Daoy (cell line): ENCODE measurements at regions not wholly inside any gene's neighbourhood (a gene's known extent, or its start where the extent isn't known, plus 50 kb on each side); places are given as distances from the start of the nearest gene placed in this dataset.
"Not testable (repeated sequence)": the region's sequence is repeated elsewhere in the genome, so short reads cannot be mapped to it uniquely, and the experiment has no call there.

ENCODE experiments used
- DNase-seq: peaks from one replicate; pipeline ENCODE4 v3.0.0-alpha.2; 2015; ENCODE audit warnings: low read depth

DNA sequence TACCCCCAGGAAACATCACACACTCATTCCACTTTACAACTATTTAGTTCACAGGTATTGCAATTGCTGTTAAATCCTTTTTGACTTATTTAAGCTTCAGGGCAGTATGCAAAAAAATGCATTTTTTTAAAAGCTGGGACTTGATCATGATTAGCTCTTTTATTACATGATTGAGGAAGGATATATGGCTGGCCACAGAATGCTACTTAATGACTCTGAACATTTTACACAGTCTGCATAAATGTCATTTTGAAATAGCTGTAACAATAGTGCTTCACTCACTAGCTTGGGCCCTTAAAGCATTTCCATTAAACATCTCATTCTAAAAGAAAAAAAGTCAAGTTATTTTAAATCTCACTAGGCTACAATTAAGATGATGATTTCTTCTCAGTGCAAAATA lies 429.7 kb downstream of the FRK start:
- DNase-seq, result no peak

DNA sequence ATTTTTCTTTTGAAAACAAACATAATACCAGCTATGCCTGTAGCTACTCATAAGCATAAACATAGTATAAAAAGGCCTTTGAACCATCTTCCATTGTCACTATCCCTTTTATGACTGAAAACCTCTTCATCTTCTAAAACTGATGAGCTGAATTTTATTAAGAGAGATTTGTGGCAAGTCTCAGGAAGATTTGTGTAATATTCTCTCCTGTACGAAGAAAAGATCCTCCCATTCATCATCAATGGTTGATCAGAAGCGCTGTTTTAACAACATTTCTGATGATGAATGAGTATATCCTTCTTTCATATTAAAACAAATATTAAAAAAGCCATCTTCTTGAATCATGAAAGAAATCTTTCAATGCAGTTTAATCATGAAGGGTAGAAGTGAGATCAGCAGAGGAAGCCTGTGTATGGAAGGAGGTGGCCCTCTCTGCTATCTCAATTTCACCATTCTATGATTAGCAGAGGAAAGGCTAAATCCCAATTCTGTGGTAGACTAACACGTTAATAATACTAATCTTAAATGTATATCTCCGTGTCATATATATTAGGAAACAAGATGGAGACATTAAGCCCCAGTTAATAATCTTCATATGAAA lies 430.2 kb downstream of the FRK start:
- no peak for DNase-seq

DNA sequence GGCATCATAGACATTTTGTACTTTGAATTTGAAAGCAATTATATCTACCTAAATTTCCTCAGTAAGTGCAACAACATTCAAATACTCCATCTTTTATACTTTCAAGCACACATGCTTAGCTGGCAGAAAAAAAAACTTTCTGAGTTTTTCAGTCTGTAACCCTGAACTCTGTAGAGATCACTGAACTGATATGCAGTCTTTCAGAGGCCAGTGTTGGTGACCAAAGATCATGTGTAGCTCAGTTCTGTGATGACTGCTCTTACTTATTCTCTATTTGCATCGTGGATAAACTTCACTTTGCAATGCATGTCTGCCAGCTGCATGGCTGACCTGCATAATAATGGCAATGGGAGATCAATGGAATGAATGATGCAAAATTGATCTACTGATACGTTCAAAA lies 431.3 kb downstream of the FRK start:
- DNase-seq, result no peak

DNA sequence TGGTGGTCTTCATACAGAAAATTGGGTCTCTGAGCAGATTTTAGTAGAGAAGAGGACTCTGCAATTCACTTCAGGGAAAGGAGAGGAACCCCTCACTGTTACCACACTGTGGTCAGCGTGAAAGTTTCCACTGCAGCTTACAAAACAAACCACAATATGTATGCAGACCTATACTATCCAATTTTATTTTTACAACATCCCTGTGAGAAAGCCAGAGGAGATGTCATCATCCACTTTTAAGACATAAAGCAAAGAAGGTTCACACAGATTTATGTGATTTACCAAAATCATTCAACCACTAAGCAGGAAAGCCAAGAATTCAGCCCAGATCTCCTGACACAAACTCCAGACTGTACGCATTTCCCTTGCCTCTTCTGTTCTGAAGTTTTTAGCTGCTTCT lies 442.4 kb downstream of the FRK start:
- no peak for DNase-seq

DNA sequence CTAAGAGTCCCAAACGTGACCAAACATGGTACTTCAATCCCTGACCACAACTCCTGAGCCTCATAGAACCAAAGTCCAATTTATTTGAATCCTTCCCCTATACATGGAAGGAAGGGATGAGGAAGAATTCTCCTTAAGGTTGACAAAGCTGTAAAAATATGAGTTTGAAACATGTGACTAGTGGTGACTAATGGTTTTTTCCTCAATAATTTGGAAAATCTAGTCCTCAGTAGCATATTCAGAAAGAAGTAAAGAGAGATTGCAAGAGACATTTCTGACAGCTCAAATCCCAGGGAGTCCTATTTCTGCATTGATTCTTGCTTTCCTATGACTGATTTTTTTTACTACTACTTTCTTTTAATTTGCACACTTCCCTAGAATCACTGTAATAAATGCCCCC lies 443.7 kb downstream of the FRK start:
- DNase-seq, result no peak

DNA sequence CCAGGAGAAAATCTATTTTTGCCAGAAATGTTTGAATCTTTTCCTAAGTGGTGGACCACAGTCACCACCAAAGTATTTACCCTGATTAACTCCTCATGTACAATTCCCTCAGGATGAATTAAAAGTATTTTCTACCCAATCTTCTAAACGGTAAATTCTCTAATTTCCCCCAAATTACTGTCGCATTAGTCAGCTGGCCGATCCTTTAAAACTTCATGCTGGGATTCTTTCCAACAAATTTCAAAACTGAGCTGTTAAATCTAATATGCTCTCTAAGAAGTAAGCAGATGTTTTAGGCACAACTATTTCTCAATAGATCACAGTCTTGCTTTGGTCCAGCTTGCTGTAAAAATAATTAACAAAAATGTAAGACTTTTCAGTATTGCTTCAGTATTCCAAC lies 447.2 kb downstream of the FRK start:
- no peak for DNase-seq

DNA sequence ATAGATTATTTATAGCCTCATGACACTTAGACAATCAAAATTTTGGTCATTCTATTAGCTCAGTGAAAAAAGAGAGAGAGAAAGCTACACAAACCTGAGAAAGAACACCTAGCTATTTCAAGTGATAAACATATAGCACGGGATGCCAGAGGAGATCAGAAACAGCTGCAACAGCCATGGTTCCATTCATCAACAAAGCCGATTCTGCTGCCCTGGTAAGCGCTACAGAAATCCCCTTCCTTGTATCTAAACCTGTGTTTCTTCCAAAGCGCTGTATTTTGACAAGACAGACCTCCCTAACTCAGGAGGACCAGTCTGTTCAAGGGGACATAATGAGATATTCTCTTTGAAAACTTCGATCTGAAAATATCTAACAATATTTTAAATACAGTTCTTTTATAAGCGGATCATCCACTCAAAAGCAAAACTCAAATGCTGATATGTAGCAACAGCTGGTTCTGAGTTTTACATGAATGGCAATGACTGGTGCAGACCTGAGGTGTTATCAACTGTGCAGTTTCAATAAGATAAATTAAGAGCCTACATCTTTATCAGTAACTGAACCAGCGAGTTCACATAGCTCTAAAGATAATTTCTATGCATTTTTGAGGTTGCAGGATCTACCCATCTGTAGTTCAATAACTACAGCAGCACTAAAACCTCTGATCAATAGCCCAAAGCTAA lies 447.8 kb downstream of the FRK start:
- no peak for DNase-seq

DNA sequence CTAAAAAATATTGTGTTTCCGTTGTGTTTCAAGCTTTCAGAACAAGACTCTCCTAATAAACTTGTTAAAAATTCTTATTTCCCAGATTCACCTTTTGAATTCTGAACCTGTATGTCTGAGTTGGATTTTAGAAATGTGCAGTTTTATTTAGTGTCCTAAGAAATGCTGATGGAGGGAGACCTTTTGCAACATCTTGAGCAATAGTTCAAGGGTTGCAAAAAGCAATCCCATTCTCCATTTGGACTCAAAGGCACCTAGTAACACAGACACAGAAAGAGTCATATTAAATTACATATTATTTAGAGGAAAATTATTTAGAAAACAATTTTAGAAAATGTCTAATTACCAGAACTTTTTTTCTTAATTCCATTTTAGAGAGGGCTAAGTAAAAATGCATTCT lies 448.5 kb downstream of the FRK start:
- DNase-seq, result no peak

DNA sequence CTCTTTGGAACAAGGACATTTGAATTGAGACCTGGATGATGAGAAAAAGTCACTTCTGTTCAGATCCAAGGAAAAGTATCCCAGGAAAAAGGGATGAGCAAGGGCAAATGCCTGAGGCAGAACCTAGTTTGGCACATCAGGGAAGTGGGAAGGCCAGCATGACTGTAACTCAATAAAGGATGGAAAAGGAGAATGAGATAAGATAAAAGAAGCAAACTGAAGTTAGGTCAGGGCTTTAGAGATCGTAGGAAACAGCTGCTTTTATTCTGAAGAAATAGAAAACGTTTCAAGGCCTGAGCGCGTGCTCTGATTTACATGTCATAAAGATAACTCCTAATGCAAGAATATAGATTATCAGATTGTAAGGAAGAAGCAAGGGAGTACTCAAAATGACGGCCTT lies 450.0 kb downstream of the FRK start:
- no peak for DNase-seq

DNA sequence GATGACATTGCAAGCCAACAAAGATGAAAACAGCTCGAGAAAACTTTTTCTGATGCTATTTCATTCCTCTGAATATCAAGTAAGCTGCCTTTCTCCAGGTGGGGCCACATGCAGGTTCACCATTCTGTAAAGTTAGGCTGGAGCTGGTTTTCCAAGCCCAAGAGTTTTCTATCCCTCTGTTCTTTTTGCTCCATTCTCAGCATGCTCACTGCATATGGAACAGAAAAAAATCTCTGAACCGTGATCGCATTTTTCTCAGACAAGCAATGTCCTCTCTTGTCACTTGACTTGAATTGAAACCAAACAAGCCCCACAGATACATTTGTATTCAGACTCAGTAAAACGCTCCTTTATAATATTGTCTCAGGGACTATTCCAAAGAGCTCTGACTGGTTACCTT lies 451.6 kb downstream of the FRK start:
- DNase-seq, result no peak

DNA sequence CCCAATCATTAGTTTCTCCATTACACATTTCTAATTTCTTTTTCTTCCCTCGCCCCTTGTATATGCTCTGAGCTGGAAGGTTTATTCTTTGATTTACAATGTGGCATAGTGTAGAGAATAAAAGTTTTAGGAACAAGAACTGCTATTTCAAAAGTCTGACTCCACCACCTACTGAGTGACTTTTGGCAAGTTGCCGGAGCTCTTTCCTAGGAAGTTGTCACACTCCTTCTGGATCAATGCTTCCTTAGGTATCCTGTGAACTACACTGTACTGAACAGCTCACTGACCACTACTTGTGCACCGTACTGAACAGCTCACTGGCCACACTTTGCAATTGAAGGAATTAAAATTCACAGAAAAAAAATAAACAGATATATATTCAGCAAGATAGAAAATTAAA lies 458.2 kb downstream of the FRK start:
- no peak for DNase-seq

DNA sequence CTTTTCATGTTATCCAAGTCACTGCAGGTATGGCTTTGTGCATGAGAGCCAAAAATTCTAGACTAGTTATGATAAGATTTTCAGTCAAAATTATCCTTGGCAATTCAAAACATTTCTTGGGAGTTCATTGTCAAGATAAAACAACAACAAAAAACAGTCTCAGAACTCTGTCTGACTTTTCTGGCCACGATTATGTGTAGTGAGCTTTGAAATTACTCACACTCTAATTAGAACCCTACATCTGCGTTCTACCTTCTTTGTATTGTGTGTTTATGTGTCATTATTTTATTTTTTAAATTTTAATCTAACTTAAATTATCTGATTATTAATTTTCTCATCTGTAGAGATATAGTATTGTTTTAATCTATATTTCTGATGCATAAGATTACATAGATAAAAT lies 459.2 kb downstream of the FRK start:
- no peak for DNase-seq

DNA sequence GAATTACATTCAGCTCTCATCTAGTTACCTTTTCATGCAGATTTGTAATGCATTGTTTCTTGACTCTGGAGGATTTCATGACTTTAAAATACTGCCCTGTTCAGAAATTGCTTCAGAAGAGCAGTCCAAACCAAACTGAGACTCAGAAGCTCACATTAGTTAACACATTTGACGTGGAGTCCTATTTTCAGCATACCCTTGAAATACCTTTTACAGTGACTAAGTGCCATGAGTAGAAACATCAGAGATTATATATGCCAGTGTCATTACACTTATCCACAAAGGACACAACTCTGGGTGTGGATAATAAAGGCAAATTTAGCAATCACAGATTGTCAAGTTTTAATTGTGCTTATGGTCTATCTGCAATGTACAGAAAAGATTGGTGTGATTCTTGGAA lies 459.6 kb downstream of the FRK start:
- DNase-seq, result no peak

DNA sequence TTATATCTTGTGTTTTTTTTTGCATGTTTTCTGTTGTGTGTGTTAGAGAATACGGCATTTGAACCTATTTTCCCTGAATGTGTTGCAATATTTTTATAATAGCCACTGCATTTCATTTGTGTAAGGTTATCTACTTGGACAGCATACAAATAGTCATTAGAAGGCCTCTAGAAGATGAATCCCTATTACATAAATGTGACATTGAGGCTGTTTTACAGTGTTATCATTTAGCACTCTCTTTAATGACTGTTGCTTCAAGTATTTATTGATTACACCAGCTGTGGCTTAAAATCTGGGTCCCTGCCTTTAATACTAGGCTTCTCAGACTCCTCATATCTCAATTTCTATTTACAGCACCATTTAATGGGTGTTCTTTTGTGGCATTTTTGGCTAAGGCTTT lies 465.8 kb downstream of the FRK start:
- no peak for DNase-seq

DNA sequence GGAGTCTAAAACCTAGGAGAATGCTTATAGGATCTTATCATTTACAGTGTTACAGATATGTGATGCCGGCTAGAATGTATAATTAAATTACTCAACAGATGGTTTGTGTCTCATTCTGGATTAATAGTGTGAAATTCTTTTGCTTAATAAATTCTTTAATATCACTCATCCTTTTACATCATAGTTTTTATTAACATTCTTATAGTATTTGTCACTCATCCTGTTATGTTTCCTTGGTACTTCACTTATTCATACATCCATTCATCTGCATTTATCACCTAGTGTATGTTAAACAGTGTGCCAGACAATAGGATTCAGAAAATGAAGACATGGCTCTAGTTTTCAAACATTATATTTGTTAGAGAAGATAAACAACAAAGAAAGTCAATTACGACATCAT lies 468.7 kb downstream of the FRK start:
- no peak for DNase-seq

DNA sequence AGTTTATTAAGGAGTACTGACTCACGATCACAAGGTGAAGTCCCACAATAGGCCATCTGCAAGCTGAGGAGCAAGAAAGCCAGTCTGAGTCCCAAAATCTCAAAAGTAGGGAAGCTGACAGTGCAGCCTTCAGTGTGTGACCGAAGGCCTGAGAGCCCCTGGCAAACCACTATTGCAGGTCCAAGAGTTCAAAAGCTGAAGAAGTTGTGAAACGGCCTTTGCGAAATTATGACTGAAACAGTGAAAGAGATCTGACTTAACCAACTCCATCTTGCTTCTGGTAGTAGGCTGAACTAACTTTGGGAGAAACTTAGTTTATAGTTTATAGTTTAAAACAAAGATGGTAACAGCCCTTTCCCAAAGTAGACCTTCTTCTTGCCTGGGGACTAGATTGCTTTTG lies 471.6 kb downstream of the FRK start:
- DNase-seq, result not testable (repeated sequence)

DNA sequence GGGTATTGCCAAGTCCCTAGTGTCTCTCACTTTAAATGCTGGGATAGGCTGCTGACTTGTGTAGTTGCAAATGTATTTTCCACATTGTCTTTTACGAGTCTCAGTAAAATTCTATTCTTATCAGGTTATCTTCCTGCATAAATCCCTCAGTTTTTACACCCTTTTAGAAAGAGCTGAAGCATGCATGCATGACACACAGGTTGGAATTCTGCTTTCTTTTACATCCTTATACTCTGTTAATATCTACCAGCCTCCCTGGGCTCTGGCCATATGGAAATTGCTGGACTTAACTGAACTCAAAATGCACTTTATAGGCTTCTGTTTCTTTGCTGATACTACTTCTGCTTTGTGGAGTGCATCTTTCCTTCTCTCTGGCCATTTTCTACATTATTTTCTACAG lies 477.4 kb downstream of the FRK start:
- DNase-seq, result no peak

DNA sequence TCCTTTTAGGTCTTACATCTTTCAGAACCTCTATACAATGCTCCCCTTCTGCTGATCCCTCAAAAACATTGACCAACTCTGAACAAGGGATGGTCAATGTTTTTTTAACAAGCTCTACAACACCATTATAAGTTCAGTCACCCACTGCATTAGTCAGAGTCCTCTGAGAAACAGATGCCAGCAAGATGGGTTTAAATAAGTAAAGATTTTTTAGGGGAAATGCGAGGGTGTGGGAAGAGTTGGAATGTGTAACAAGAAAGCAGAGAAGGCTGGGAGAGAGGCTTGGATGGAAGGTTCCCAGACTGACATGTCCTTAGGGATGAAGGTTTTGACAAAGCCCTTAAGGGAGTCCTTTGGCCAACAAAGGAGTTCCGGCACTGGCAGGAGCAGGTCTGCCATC lies 478.3 kb downstream of the FRK start:
- no peak for DNase-seq

DNA sequence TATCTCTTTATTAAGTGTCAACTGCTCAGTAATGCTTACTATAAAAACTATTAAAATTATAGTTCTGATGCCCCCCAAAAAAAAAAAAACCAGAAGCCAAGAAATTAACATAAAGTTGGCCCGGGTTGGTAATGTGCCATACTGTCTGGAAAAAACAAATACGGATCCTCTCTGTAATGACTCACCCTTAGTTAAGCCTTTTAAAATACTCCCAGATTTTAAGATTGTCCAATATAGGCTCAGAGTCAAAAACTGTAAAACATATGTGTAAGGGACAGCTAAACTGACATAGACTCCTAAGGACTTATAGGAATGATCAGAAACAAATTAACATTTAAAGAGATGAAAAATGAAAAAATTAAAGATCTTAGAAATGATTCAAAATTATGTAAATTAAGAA lies 481.1 kb downstream of the FRK start:
- not testable (repeated sequence) for DNase-seq

DNA sequence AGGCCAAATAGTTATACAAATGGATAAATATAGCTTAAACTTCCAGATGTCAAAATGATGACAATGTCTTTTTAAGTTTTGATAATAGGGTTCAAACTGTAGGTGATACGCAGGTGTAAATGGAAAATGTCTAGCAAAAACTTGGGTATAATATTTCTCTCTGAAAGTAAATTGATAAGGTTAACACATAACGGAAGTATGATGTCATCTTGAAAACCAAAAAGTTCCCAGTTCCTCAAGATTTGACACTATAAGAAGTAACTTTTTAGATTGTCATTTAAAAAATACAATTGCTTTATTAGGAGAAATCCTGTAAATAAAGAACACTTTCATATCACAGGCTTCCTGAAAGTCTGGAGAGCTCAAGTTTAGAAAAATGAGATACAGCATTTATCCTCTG lies 483.4 kb downstream of the FRK start:
- DNase-seq, result no peak

DNA sequence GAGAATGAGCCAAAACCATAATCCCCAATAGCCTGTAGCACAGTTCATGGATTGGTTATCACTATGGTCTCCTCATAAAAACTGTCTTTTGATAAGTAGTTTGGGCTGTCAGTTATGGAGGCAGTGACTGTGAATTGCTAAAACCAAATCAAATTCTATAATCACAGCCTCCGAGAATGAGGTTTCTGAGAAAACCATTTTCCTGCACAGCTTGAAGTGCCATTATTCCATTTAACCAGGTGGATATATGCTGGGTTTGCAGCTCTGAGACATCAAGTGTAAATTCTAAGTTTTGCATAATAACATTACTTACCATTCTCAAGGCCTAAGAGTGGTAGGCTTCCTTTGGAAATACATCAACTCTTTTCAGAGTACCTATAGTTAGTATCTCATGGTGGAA lies 485.4 kb downstream of the FRK start:
- DNase-seq, result no peak

DNA sequence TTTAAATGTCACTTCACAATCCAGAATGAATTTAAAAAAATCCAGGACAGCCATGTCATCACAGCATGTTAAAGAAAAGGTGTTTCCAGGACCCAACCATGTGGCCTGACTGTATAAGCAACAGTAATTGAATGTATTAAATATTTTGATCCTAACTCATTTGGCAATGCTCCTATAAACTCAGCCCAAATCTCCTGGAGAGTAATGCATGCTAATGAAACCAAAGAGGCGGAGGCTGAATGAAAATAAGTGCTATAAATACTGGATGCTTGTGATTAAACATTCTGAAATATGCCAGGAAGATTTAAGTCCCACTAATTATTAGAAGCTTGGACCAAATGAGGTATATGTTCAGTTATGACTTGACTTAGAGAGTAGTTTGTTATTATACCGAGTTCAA lies 486.8 kb downstream of the FRK start:
- DNase-seq, result no peak

DNA sequence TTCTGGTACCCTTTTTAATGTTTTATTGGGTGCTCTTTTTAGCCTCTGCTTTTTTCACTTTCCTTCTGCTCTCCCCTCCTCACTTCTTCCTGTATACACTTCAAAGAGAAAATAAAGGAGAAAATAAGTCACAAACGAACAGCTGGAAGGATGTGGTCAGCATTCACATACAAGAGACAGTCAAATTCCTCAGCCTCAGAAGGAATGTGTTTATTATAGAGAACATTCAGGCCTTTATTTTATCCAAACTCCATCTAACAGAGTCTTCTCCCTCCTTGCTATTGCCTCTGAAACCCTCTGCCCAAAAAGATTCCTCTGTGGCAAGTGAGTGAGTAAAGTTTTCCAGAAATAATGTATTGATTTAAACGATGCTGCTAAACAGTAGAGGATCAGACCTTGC lies 490.4 kb downstream of the FRK start:
- no peak for DNase-seq

DNA sequence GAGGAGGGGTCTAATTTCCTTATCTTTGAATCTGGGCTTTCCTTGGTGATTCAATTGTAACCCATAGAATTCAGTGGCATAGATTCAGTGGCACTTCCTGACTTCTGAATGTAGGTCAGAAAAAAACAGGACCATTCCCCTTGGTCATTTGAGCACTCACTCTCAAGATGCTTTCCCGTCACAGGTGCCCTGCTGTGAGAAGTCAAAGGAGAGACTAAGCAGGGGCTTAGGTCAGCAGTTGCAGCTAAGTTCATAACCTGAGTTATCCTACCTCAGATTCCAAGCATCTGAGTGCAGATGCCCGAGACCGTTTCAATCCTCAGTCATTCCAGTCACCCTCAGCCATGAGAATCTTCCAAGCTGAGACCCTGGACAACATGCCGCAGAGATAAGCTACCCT lies 506.6 kb downstream of the FRK start:
- no peak for DNase-seq
